PC-3 (cell line): ENCODE measurements at regions not wholly inside any gene's neighbourhood (a gene's known extent, or its start where the extent isn't known, plus 50 kb on each side); places are given as distances from the start of the nearest gene placed in this dataset.

Experiments
- CTCF ChIP-seq: fragments of 300-600 bp; sonication (generic); conservative IDR thresholded peaks from 2 replicates; pipeline ENCODE4 v1.5.1; 2017; ENCODE audit warnings: antibody characterized with exemption, low read depth, mild to moderate bottlenecking, low read length
- EZH2 ChIP-seq: fragments of 300-600 bp; sonication (generic); IDR thresholded peaks from one replicate; pipeline ENCODE4 v1.6.1; 2017; ENCODE audit warnings: antibody characterized with exemption, mild to moderate bottlenecking, low read length; ENCODE audit not compliant: unreplicated experiment

- TF ChIP-seq EZH2 (no peak), CTCF (no peak)
Measured at GRCh38 chr6:165117806-165118205, 191.6 kb downstream of the C6orf118 start.
